Colonic mucosa (tissue), 4 donors: ENCODE measurements at regions not wholly inside any gene's neighbourhood (a gene's known extent, or its start where the extent isn't known, plus 50 kb on each side); places are given as distances from the start of the nearest gene placed in this dataset.

Source experiments
- DNase-seq: peaks from one replicate; pipeline ENCODE4 v3.0.0-alpha.2; 2020
- H3K27ac ChIP-seq: fragments of 200-600 bp; one replicate; pipeline ENCODE4 v1.8.0; 2021
- H3K27me3 ChIP-seq: fragments of 200-600 bp; one replicate; pipeline ENCODE4 v1.8.0; 2021
- H3K36me3 ChIP-seq: fragments of 200-600 bp; one replicate; pipeline ENCODE4 v1.8.0; 2021
- H3K4me1 ChIP-seq: fragments of 200-600 bp; one replicate; pipeline ENCODE4 v1.8.0; 2021; ENCODE audit warnings: mild to moderate bottlenecking
- H3K4me3 ChIP-seq: fragments of 200-600 bp; one replicate; pipeline ENCODE4 v1.8.0; 2021
- H3K9ac ChIP-seq, 2 donors: one replicate each; pipeline ENCODE4 v1.7.0; 2013; ENCODE audit warnings: control low read depth in 2 of 2, low read depth in 2 of 2, low read length in 2 of 2
- H3K9me3 ChIP-seq: fragments of 200-600 bp; one replicate; pipeline ENCODE4 v1.8.0; 2021
- CTCF ChIP-seq: fragments of 200-600 bp; IDR thresholded peaks from one replicate; pipeline ENCODE4 v1.8.0; 2022; ENCODE audit warnings: antibody characterized with exemption, mild to moderate bottlenecking
- intact Hi-C: fragments of 100-400 bp; cut with DNase I; formaldehyde crosslinking; loops from one replicate; pipeline ENCODE4 v1.14.1; 2022
- donor health status: healthy.
- donor health status: DM: no; HTN: no; CAD: no.
- donor health status: DM: no; HTN: no; CAD: no.

GRCh38 chr13:110801044-110801443 is 87.5 kb downstream of the ING1 start:
- no peak for DNase-seq
- Histone ChIP-seq H3K36me3 (no peaks in the 10 kb centered on the region), H3K4me3 (no peak overlapping the region), H3K9me3 (no peaks in the 10 kb centered on the region), H3K4me1 (no peaks in the 10 kb centered on the region), H3K27me3 (no peaks in the 10 kb centered on the region), H3K27ac (no peak overlapping the region), H3K9ac (no peak overlapping the region)
- intact Hi-C loops = no loop called here
- TF ChIP-seq CTCF = no peak

GRCh38 chr13:110802260-110802659 is 88.8 kb downstream of the ING1 start:
- Histone ChIP-seq H3K36me3 (no peaks in the 10 kb centered on the region), H3K9me3 (no peaks in the 10 kb centered on the region), H3K27me3 (no peaks in the 10 kb centered on the region), H3K9ac (no peak overlapping the region), H3K4me3 (no peak overlapping the region), H3K27ac (no peak overlapping the region), H3K4me1 (no peaks in the 10 kb centered on the region)
- intact Hi-C loops = no loop called here
- TF ChIP-seq CTCF = no peak
- DNase-seq = no peak

GRCh38 chr13:110806636-110807035 is 93.1 kb downstream of the ING1 start:
- Histone ChIP-seq H3K27me3 (peaks cover 11% of the 10 kb centered on the region), H3K9me3 (no peaks in the 10 kb centered on the region), H3K4me3 (no peak overlapping the region), H3K27ac (no peak overlapping the region), H3K9ac (no peak overlapping the region), H3K4me1 (no peaks in the 10 kb centered on the region), H3K36me3 (no peaks in the 10 kb centered on the region)
- intact Hi-C loops = no loop called here
- no peak for DNase-seq
- TF ChIP-seq CTCF = no peak

GRCh38 chr13:110807546-110807945 is 94.0 kb downstream of the ING1 start:
- H3K36me3 ChIP-seq = no peaks in the 10 kb centered on the region
- no peaks in the 10 kb centered on the region for H3K9me3 ChIP-seq
- no peaks in the 10 kb centered on the region for H3K4me1 ChIP-seq
- no peak for TF ChIP-seq CTCF
- no peak for DNase-seq
- H3K27me3 ChIP-seq = peaks cover 11% of the 10 kb centered on the region
- intact Hi-C loops = no loop called here
- H3K9ac ChIP-seq = no peak overlapping the region
- H3K27ac ChIP-seq = no peak overlapping the region
- H3K4me3 ChIP-seq = no peak overlapping the region

GRCh38 chr13:110808138-110808537 is 94.6 kb downstream of the ING1 start:
- Histone ChIP-seq H3K27ac (no peak overlapping the region), H3K9ac (no peak overlapping the region), H3K27me3 (peaks cover 11% of the 10 kb centered on the region), H3K36me3 (no peaks in the 10 kb centered on the region), H3K9me3 (no peaks in the 10 kb centered on the region), H3K4me3 (no peak overlapping the region), H3K4me1 (no peaks in the 10 kb centered on the region)
- TF ChIP-seq CTCF = no peak
- intact Hi-C loops = no loop called here
- DNase-seq = no peak
